Activated naive CD4-positive, alpha-beta T cell treated with anti-CD3 and anti-CD28 coated beads, Interleukin-2, amount 10 ng/mL, durations not matched to agents 7 days and 5 days (primary cell): ENCODE measurements at regions not wholly inside any gene's neighbourhood (a gene's known extent, or its start where the extent isn't known, plus 50 kb on each side); places are given as distances from the start of the nearest gene placed in this dataset.

ENCODE experiments used
- CTCF ChIA-PET: fragments of 350-600 bp; sonication (Branson Sonifier 250); formaldehyde crosslinking; loops from one replicate; lab custom pipeline; 2021; ENCODE audit warnings: antibody characterized with exemption; lab: Charles Lee
- DNase-seq: peaks from one replicate; pipeline ENCODE4 v3.0.0-alpha.2; 2020
- H3K27ac Mint-ChIP-seq: one replicate; pipeline ENCODE4 v1.8.0; 2021; ENCODE audit warnings: mild to moderate bottlenecking, moderate library complexity, mixed read lengths
- H3K27me3 Mint-ChIP-seq: one replicate; pipeline ENCODE4 v1.8.0; 2021; ENCODE audit warnings: mild to moderate bottlenecking, mixed read lengths
- H3K36me3 Mint-ChIP-seq: one replicate; pipeline ENCODE4 v1.8.0; 2021; ENCODE audit warnings: mixed read lengths
- H3K4me1 Mint-ChIP-seq: one replicate; pipeline ENCODE4 v1.8.0; 2021; ENCODE audit warnings: mixed read lengths
- H3K4me3 Mint-ChIP-seq: one replicate; pipeline ENCODE4 v1.8.0; 2021; ENCODE audit warnings: mild to moderate bottlenecking, moderate library complexity, mixed read lengths
- H3K9me3 Mint-ChIP-seq: one replicate; pipeline ENCODE4 v1.8.0; 2021; ENCODE audit warnings: mixed read lengths

DNA sequence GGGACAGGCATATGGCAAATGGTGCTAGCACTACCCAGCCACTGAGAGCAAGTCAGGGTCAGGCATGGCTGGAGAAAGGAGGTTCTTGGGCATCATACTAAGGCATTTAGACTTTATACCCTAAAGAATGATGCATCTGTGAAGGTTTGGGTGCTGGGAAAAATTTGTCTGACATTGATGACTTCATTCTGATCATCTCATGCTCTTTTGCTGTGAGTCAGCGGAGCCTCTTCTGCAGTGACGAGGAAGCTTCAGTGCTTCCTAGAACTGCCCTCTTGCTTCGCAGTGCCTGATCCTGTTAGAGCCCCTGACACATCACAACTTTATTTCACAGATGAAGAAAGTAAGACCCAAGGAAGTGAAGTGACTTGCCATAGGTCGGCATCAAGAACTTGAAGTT is 266.6 kb upstream of the GAS1 start:
- Mint-ChIP-seq H3K4me3 (no peak overlapping the region), H3K4me1 (no peaks in the 10 kb centered on the region), H3K27me3 (no peaks in the 10 kb centered on the region), H3K27ac (no peak overlapping the region), H3K9me3 (no peaks in the 10 kb centered on the region), H3K36me3 (no peaks in the 10 kb centered on the region)
- no peak for DNase-seq
- CTCF ChIA-PET, result no interaction called here

DNA sequence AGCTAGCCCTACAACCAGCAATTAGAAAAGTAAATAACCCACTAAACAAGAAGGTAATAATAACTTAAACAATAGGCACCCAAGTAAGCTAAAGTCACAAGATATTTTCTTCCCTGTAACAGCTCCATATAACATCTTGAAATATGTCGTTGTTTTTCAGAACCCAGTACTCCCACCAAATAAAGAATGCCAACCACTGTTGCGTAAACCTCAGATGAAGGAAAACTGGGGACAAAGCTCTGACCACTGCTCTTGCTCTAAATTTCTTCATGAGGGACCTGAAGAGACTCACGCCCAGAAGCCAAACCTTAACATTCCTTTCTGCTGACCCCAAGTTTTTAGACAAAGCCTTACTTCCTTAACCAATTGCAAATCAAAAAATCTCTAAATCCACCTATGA is 267.7 kb upstream of the GAS1 start:
- CTCF ChIA-PET, result no interaction called here
- Mint-ChIP-seq H3K27me3 (no peaks in the 10 kb centered on the region), H3K4me1 (no peaks in the 10 kb centered on the region), H3K9me3 (no peaks in the 10 kb centered on the region), H3K27ac (no peak overlapping the region), H3K36me3 (no peaks in the 10 kb centered on the region), H3K4me3 (no peak overlapping the region)
- no peak for DNase-seq

GRCh38 chr9:87216036-87216435 is 268.7 kb upstream of the GAS1 start:
- CTCF ChIA-PET, result no interaction called here
- no peak for DNase-seq
- H3K4me3 Mint-ChIP-seq, result no peak overlapping the region
- no peaks in the 10 kb centered on the region for H3K9me3 Mint-ChIP-seq
- H3K27ac Mint-ChIP-seq, result no peak overlapping the region
- H3K4me1 Mint-ChIP-seq, result no peaks in the 10 kb centered on the region
- H3K36me3 Mint-ChIP-seq, result no peaks in the 10 kb centered on the region
- H3K27me3 Mint-ChIP-seq, result no peaks in the 10 kb centered on the region

GRCh38 chr9:87216897-87217455 is 269.7 kb upstream of the GAS1 start:
- CTCF ChIA-PET, result no interaction called here
- Mint-ChIP-seq H3K4me1 (no peaks in the 10 kb centered on the region), H3K4me3 (no peak overlapping the region), H3K27me3 (no peaks in the 10 kb centered on the region), H3K27ac (no peak overlapping the region), H3K9me3 (no peaks in the 10 kb centered on the region), H3K36me3 (no peaks in the 10 kb centered on the region)
- no peak for DNase-seq

- Mint-ChIP-seq H3K4me3 (no peak overlapping the region), H3K9me3 (no peaks in the 10 kb centered on the region), H3K27me3 (no peaks in the 10 kb centered on the region), H3K27ac (no peak overlapping the region), H3K36me3 (no peaks in the 10 kb centered on the region), H3K4me1 (no peaks in the 10 kb centered on the region)
- CTCF ChIA-PET, result no interaction called here
- no peak for DNase-seq
Observed at GRCh38 chr9:87223392-87224246, 274.0 kb upstream of the DAPK1 start.

DNA sequence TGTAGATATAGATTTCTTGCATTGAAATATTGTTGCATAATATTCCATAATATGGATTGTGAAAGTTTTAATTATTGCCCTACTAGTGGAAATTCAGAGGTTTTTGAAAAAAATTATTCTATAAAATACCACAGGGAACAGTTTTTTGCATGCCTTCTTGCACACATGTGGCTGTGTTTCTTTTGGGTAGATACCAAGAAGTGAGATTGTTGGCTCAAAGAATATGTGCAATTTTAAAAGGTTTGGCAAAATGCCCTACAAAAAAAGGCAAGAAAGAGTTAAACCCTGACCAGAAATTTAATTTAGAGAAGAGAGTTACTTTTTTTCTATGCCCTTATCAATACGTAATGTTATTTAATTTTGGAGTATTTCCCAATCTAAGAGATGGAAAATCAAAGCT is 270.8 kb upstream of the DAPK1 start:
- H3K4me1 Mint-ChIP-seq, result no peaks in the 10 kb centered on the region
- CTCF ChIA-PET, result no interaction called here
- no peaks in the 10 kb centered on the region for H3K36me3 Mint-ChIP-seq
- no peak overlapping the region for H3K27ac Mint-ChIP-seq
- no peak overlapping the region for H3K4me3 Mint-ChIP-seq
- DNase-seq, result no peak
- no peaks in the 10 kb centered on the region for H3K9me3 Mint-ChIP-seq
- H3K27me3 Mint-ChIP-seq, result no peaks in the 10 kb centered on the region

DNA sequence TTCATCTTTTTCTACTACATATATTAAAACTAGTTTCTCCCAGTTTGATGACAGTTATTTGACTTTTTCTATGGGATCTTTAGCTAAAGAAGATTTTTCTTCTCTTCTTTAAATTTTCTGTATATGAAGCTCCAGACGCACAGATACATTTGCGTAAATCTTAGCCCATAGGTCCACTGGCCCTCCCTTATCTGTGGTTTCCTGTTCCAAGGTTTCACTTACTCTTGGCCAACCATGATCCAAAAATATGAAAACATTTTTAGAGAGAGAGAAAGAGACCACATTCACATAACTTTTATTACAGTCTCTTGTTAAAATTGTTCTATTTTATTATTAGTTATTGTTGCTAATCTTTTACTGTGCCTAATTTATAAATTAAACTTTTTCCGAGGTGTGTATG is 270.2 kb upstream of the DAPK1 start:
- no peaks in the 10 kb centered on the region for H3K4me1 Mint-ChIP-seq
- H3K36me3 Mint-ChIP-seq, result no peaks in the 10 kb centered on the region
- H3K27ac Mint-ChIP-seq, result no peak overlapping the region
- CTCF ChIA-PET, result no interaction called here
- peaks cover 4% of the 10 kb centered on the region for H3K9me3 Mint-ChIP-seq
- no peak overlapping the region for H3K4me3 Mint-ChIP-seq
- no peak for DNase-seq
- H3K27me3 Mint-ChIP-seq, result no peaks in the 10 kb centered on the region

GRCh38 chr9:87229108-87229507 is 268.6 kb upstream of the DAPK1 start:
- Mint-ChIP-seq H3K27me3 (no peaks in the 10 kb centered on the region), H3K4me1 (no peaks in the 10 kb centered on the region), H3K4me3 (no peak overlapping the region), H3K36me3 (no peaks in the 10 kb centered on the region), H3K9me3 (peaks cover 4% of the 10 kb centered on the region), H3K27ac (no peak overlapping the region)
- CTCF ChIA-PET, result no interaction called here
- DNase-seq, result no peak

GRCh38 chr9:87233431-87233830 is 264.2 kb upstream of the DAPK1 start:
- CTCF ChIA-PET, result no interaction called here
- no peak overlapping the region for H3K4me3 Mint-ChIP-seq
- no peak overlapping the region for H3K27ac Mint-ChIP-seq
- H3K36me3 Mint-ChIP-seq, result no peaks in the 10 kb centered on the region
- no peak for DNase-seq
- no peaks in the 10 kb centered on the region for H3K27me3 Mint-ChIP-seq
- peaks cover 4% of the 10 kb centered on the region for H3K9me3 Mint-ChIP-seq
- H3K4me1 Mint-ChIP-seq, result no peaks in the 10 kb centered on the region

GRCh38 chr9:87233899-87234455 is 263.7 kb upstream of the DAPK1 start:
- Mint-ChIP-seq H3K4me3 (no peak overlapping the region), H3K27ac (no peak overlapping the region), H3K27me3 (no peaks in the 10 kb centered on the region), H3K9me3 (peaks cover 4% of the 10 kb centered on the region), H3K4me1 (no peaks in the 10 kb centered on the region), H3K36me3 (no peaks in the 10 kb centered on the region)
- CTCF ChIA-PET, result no interaction called here
- no peak for DNase-seq

GRCh38 chr9:87234854-87235253 is 262.8 kb upstream of the DAPK1 start:
- no peaks in the 10 kb centered on the region for H3K4me1 Mint-ChIP-seq
- no peak overlapping the region for H3K27ac Mint-ChIP-seq
- peaks cover 4% of the 10 kb centered on the region for H3K9me3 Mint-ChIP-seq
- no peak for DNase-seq
- CTCF ChIA-PET, result no interaction called here
- H3K4me3 Mint-ChIP-seq, result no peak overlapping the region
- H3K36me3 Mint-ChIP-seq, result no peaks in the 10 kb centered on the region
- H3K27me3 Mint-ChIP-seq, result no peaks in the 10 kb centered on the region

DNA sequence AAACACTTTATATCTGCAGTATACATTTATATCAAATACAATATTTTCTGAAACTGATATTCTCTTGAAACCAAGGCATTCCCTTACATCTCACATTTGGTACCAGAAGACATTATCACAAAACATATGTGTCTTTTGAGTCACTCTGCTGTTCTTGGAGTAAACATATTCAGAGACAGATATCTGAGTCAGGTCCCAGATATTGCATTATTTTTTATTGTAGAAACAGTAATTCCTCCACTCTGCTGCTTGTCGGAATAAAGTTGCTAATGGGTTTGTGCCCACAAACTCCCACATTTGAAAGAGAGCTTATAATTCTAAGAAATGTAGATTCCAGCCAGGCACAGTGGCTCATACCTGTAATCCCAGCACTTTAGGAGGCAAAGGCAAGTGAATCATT is 261.1 kb upstream of the DAPK1 start:
- Mint-ChIP-seq H3K36me3 (no peaks in the 10 kb centered on the region), H3K27ac (no peak overlapping the region), H3K9me3 (peaks cover 4% of the 10 kb centered on the region), H3K4me1 (no peaks in the 10 kb centered on the region), H3K4me3 (no peak overlapping the region), H3K27me3 (no peaks in the 10 kb centered on the region)
- DNase-seq, result no peak
- CTCF ChIA-PET, result no interaction called here

GRCh38 chr9:87237336-87237735 is 260.3 kb upstream of the DAPK1 start:
- Mint-ChIP-seq H3K27ac (no peak overlapping the region), H3K9me3 (peaks cover 1% of the 10 kb centered on the region), H3K27me3 (no peaks in the 10 kb centered on the region), H3K36me3 (no peaks in the 10 kb centered on the region), H3K4me3 (no peak overlapping the region), H3K4me1 (no peaks in the 10 kb centered on the region)
- no peak for DNase-seq
- CTCF ChIA-PET, result no interaction called here

GRCh38 chr9:87238545-87238944 is 259.1 kb upstream of the DAPK1 start:
- Mint-ChIP-seq H3K27ac (no peak overlapping the region), H3K4me3 (no peak overlapping the region), H3K27me3 (no peaks in the 10 kb centered on the region), H3K9me3 (no peaks in the 10 kb centered on the region), H3K36me3 (no peaks in the 10 kb centered on the region), H3K4me1 (no peaks in the 10 kb centered on the region)
- CTCF ChIA-PET, result no interaction called here
- DNase-seq, result no peak

DNA sequence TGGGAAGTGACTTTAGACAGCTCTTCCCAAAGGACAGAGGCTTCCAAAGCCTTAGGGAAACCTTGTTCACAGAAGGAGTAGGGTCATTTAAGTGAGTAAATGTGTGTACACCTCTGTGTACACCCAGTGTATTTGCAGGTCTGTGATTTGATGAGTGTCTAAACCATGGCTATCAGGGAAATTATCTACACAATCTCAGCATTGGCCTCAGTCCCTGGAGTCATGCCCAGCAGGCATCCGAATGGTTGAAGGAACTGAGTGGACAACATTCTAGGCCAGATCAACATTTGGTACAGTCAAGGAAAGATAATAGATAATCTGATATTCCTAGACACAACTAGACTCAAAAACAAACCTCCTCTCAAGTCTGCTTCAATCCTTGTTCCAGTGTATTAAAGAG is 258.4 kb upstream of the DAPK1 start:
- Mint-ChIP-seq H3K9me3 (no peaks in the 10 kb centered on the region), H3K36me3 (no peaks in the 10 kb centered on the region)
- no peak for DNase-seq

More for the DNA sequence above, 258.4 kb upstream of the DAPK1 start:
- H3K27me3 Mint-ChIP-seq, result no peaks in the 10 kb centered on the region
- CTCF ChIA-PET, result no interaction called here
- H3K4me1 Mint-ChIP-seq, result no peaks in the 10 kb centered on the region
- no peak overlapping the region for H3K4me3 Mint-ChIP-seq
- no peak overlapping the region for H3K27ac Mint-ChIP-seq
